Erythroblast (primary cell): ENCODE measurements at regions not wholly inside any gene's neighbourhood (a gene's known extent, or its start where the extent isn't known, plus 50 kb on each side); places are given as distances from the start of the nearest gene placed in this dataset.

Experiments used
- GATA1 ChIP-seq: IDR thresholded peaks from 2 replicates; pipeline ENCODE4 v1.6.1; 2011; ENCODE audit warnings: low read depth, mild to moderate bottlenecking, control low read depth, low read length, moderate library complexity
- POLR2A ChIP-seq: IDR thresholded peaks from 2 replicates; pipeline ENCODE4 v1.6.1; 2011; ENCODE audit warnings: mild to moderate bottlenecking, low read length

GRCh38 chr16:62602790-62603189, 566.6 kb upstream of the CDH8 start:
- no peak for TF ChIP-seq POLR2A
- TF ChIP-seq GATA1: no peak
